Uterus (tissue), 2 donors: ENCODE measurements at regions not wholly inside any gene's neighbourhood (a gene's known extent, or its start where the extent isn't known, plus 50 kb on each side); places are given as distances from the start of the nearest gene placed in this dataset.

Source experiments
- CTCF ChIP-seq, 4 experiments: fragments of 200-600 bp in 2 of 4; fragments of 450-650 bp in 2 of 4; sonication (generic) in 2 of 4; IDR thresholded peaks; one replicate each; pipeline ENCODE4 v1.5.1; 2016 to 2019; ENCODE audit warnings: antibody characterized with exemption in 4 of 4, mild to moderate bottlenecking in 2 of 4, moderate library complexity in 1 of 4
- POLR2A ChIP-seq, 2 donors: fragments of 450-650 bp; IDR thresholded peaks; one replicate each; pipeline ENCODE4 v1.6.1; 2016; ENCODE audit warnings: antibody characterized with exemption in 2 of 2, mild to moderate bottlenecking in 1 of 2, moderate library complexity in 1 of 2

GRCh38 chr11:123366924-123367323 is 63.1 kb upstream of the GRAMD1B start:
- no peak for TF ChIP-seq CTCF (IDR thresholded peaks at IDR 0.05)
- TF ChIP-seq POLR2A (IDR thresholded peaks at IDR 0.05) = no peak
